ENCODE measurements at regions not wholly inside any gene's neighbourhood (a gene's known extent, or its start where the extent isn't known, plus 50 kb on each side); places are given as distances from the start of the nearest gene placed in this dataset.

DNA sequence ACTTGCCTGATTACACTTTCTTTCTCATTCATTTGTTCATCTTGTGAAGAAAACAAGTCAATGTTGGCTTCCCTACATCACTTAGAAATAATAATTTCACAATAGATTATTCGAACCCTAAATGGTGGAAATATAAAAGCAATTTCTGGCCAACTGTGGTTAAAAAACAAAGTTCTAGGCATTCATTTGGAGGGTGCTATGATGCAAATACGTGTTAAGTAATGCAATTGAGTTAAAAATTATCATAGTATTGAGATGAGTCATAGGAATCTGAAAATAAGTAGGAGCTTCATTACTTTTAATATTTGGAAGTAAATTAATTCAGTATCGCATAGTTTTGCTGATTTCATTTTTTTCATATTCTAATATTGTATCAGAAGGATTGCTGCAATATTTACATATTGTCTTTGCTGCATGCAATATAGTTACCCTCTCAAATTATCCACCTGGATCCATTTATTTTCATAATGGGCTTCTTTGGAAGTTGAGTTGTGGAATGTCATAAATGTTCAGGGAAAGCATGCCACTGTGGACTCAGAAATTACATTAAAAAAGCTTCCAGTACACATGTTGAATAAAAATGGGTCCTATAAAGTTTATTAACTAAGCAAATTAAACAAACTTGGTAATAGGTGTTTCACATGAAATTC, 647.7 kb upstream of the WWC1 start:
- TF ChIP-seq, protein P1, sequence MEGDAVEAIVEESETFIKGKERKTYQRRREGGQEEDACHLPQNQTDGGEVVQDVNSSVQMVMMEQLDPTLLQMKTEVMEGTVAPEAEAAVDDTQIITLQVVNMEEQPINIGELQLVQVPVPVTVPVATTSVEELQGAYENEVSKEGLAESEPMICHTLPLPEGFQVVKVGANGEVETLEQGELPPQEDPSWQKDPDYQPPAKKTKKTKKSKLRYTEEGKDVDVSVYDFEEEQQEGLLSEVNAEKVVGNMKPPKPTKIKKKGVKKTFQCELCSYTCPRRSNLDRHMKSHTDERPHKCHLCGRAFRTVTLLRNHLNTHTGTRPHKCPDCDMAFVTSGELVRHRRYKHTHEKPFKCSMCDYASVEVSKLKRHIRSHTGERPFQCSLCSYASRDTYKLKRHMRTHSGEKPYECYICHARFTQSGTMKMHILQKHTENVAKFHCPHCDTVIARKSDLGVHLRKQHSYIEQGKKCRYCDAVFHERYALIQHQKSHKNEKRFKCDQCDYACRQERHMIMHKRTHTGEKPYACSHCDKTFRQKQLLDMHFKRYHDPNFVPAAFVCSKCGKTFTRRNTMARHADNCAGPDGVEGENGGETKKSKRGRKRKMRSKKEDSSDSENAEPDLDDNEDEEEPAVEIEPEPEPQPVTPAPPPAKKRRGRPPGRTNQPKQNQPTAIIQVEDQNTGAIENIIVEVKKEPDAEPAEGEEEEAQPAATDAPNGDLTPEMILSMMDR (IDR thresholded peaks at IDR 0.05), result no peak
- TF ChIP-seq POLR2A (IDR thresholded peaks at IDR 0.05), result no peak

Data from thyroid gland (tissue), 4 donors.